Lower lobe of right lung (tissue), 2 donors: ENCODE measurements at regions not wholly inside any gene's neighbourhood (a gene's known extent, or its start where the extent isn't known, plus 50 kb on each side); places are given as distances from the start of the nearest gene placed in this dataset.

Source experiments
- ATAC-seq, 2 donors: fragments of 200-7000 bp; cut with Tn5 transposase; one replicate each; pipeline ENCODE4 v1.9.1; 2020 to 2022; ENCODE audit warnings: mild to moderate bottlenecking in 2 of 2, moderate library complexity in 2 of 2
- DNase-seq: peaks from one replicate; pipeline ENCODE4 v3.0.0-alpha.2; 2020
- H3K27ac ChIP-seq: fragments of 200-600 bp; one replicate; pipeline ENCODE4 v1.8.0; 2022
- H3K27me3 ChIP-seq: fragments of 200-600 bp; one replicate; pipeline ENCODE4 v1.8.0; 2022; ENCODE audit warnings: low read depth
- H3K36me3 ChIP-seq: fragments of 200-600 bp; one replicate; pipeline ENCODE4 v1.8.0; 2022; ENCODE audit warnings: mild to moderate bottlenecking
- H3K4me1 ChIP-seq: fragments of 200-600 bp; one replicate; pipeline ENCODE4 v1.8.0; 2022
- H3K4me3 ChIP-seq: fragments of 200-600 bp; one replicate; pipeline ENCODE4 v1.8.0; 2022; ENCODE audit warnings: mild to moderate bottlenecking
- H3K9me3 ChIP-seq: fragments of 200-600 bp; one replicate; pipeline ENCODE4 v1.8.0; 2022
- intact Hi-C: fragments of 100-400 bp; cut with DNase I; formaldehyde crosslinking; loops from one replicate; pipeline ENCODE4 v1.11.0; 2022
- TF ChIP-seq, protein P1 (sequence below): fragments of 200-600 bp; IDR thresholded peaks from one replicate; pipeline ENCODE4 v1.8.0; 2022; ENCODE audit warnings: antibody characterized with exemption, mild to moderate bottlenecking
- donor health status: DM: no; HTN: yes; CAD: no; lungs with severe emphysema.

DNA sequence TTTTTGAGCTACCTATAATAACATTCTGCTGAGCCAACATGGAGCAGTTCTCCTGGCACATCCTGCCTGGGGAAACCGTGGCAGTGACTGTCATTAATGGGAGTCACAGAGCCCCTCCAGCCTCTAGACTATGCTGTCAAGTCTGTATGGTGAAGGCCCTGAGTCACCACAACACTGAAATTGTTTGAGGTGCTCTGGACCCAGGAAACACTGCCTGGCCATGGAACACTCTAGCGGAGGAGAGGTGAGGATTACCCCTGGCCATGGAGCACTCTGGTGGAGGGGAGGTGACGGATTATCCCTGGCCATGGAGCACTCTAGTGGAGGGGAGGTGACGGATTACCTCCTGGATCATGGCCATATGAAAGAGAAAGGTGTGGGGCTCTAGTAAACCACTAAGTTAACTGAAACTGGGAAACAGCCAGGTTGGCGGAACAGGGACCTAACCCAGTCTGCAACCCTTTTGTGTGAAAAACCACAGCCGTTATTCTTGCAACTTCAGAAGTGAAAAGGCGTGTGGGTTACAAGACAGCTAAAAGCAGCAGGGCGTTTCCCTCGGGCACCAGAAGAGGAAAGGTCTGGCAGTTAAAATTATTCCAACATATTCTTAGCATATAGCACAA lies 156.7 kb downstream of the KCNJ12 start:
- H3K4me1 ChIP-seq = no peaks in the 10 kb centered on the region
- intact Hi-C loops = no loop called here
- TF ChIP-seq, protein P1, sequence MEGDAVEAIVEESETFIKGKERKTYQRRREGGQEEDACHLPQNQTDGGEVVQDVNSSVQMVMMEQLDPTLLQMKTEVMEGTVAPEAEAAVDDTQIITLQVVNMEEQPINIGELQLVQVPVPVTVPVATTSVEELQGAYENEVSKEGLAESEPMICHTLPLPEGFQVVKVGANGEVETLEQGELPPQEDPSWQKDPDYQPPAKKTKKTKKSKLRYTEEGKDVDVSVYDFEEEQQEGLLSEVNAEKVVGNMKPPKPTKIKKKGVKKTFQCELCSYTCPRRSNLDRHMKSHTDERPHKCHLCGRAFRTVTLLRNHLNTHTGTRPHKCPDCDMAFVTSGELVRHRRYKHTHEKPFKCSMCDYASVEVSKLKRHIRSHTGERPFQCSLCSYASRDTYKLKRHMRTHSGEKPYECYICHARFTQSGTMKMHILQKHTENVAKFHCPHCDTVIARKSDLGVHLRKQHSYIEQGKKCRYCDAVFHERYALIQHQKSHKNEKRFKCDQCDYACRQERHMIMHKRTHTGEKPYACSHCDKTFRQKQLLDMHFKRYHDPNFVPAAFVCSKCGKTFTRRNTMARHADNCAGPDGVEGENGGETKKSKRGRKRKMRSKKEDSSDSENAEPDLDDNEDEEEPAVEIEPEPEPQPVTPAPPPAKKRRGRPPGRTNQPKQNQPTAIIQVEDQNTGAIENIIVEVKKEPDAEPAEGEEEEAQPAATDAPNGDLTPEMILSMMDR = no peak
- H3K27ac ChIP-seq = no peak overlapping the region
- no peak overlapping the region for H3K4me3 ChIP-seq
- ATAC-seq (no peak), DNase-seq (no peak)
- H3K36me3 ChIP-seq = peaks cover 18% of the 10 kb centered on the region
- H3K9me3 ChIP-seq = peaks cover 7% of the 10 kb centered on the region
- H3K27me3 ChIP-seq = no peaks in the 10 kb centered on the region

DNA sequence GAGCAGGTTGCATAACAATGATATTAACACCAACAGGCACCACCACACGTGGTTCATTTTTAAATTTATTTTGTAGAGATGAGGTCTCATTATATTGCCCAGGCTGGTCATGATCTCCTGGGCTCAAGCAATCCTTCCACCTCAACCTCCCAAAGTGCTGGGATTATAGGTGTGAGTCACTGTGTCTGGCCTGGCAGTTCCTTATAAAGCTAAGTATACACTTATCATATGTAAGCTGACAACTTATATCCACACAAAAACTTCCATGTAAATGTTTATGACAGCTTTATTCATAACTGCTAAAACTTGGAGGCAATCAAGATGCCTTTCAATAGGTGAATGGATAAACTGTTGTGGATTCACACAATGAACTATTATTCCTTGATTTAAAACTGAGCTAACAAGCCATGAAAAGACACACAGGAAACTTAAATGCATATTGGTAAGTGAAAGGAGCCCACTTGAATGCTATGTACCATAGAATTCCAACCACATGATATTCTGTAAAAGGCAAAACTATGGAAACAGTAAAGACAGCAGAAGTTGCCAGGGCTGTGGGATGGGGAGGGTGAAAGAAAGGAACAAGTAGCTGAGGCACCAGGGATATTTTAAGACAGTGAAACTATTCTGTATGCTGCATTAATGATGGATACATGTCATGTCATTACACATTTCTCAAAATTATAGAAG lies 156.5 kb upstream of the KCNJ18 start:
- TF ChIP-seq, protein P1 = no peak

DNA sequence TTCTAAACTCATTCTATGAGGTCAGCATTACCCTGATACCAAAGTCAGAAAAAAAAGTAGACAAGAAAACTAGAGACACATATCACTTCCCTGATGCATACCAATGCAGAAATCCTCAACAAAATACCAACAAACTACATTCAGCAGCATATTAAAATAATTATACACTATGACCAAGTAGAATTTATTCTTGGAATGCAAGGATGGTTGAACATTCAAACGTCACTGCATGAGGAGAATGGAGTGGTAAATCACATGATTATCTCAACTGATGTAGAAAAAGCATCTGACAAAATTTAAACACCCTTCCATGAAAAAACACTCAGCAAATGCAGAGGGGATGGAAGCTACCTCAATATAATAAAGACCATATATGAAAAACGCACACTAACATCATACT lies 155.0 kb upstream of the KCNJ18 start:
- H3K4me1 ChIP-seq = no peaks in the 10 kb centered on the region
- ATAC-seq (no peak), DNase-seq (no peak)
- H3K27ac ChIP-seq = no peak overlapping the region
- peaks cover 13% of the 10 kb centered on the region for H3K9me3 ChIP-seq
- H3K27me3 ChIP-seq = no peaks in the 10 kb centered on the region
- intact Hi-C loops = no loop called here
- H3K4me3 ChIP-seq = no peak overlapping the region
- peaks cover 18% of the 10 kb centered on the region for H3K36me3 ChIP-seq
- TF ChIP-seq, protein P1 = no peak

More for the DNA sequence above, 156.5 kb upstream of the KCNJ18 start:
- Histone ChIP-seq H3K4me3 (no peak overlapping the region), H3K9me3 (peaks cover 13% of the 10 kb centered on the region), H3K27ac (no peak overlapping the region), H3K36me3 (peaks cover 18% of the 10 kb centered on the region), H3K4me1 (no peaks in the 10 kb centered on the region), H3K27me3 (no peaks in the 10 kb centered on the region)
- no peak for ATAC-seq
- DNase-seq = no peak
- intact Hi-C loops = no loop called here

DNA sequence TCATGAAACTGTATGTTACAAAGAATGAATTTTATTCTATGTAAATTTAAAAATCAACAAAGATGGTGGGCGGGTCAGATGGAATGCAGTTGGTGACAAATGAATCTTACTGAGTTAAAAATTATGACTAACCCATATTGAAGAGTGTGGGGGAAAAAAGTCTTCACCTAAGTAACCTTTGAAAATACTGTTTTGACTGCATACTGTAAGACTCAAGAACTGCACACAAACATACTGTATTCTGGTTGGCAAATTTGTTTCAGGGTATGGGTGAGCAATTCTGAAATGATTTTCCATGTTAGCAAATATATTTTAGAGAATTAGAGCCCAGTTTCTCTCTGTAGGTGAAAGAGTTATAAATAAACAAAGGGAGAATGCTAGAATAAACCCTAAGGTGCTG lies 153.7 kb upstream of the KCNJ18 start:
- peaks cover 17% of the 10 kb centered on the region for H3K36me3 ChIP-seq
- no peak overlapping the region for H3K4me3 ChIP-seq
- H3K9me3 ChIP-seq = peaks cover 13% of the 10 kb centered on the region
- no peaks in the 10 kb centered on the region for H3K4me1 ChIP-seq
- TF ChIP-seq, protein P1 = no peak
- no peak overlapping the region for H3K27ac ChIP-seq
- no peak for ATAC-seq
- no peak for DNase-seq
- intact Hi-C loops = no loop called here
- H3K27me3 ChIP-seq = no peaks in the 10 kb centered on the region

DNA sequence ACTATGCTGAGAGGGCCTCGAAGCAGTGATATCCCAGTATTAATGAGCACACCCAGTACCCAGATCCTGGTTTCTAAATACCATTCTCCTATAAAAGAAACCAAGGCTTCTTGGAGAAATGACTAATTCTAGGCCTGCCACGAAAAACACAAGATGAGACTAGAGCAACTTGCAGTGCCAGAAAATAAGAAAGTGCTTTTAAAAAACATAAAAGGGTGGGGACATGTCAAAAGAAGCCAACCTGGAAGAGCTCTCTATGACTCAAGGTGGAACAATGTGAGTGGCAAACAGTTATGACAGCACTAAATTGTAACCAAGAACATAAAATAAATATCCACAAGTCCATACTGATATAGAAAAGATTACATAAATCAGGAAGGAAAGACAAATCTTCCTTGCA lies 153.2 kb upstream of the KCNJ18 start:
- ATAC-seq (no peak), DNase-seq (no peak)
- Histone ChIP-seq H3K4me1 (no peaks in the 10 kb centered on the region), H3K27ac (no peak overlapping the region), H3K4me3 (no peak overlapping the region), H3K27me3 (no peaks in the 10 kb centered on the region), H3K36me3 (peaks cover 17% of the 10 kb centered on the region), H3K9me3 (peaks cover 13% of the 10 kb centered on the region)
- intact Hi-C loops = no loop called here
- TF ChIP-seq, protein P1 = no peak
